Mammary epithelial cell (primary cell): ENCODE measurements at regions not wholly inside any gene's neighbourhood (a gene's known extent, or its start where the extent isn't known, plus 50 kb on each side); places are given as distances from the start of the nearest gene placed in this dataset.

Experiments
- CTCF ChIP-seq, 2 donors: IDR thresholded peaks in 1 of 2; conservative IDR thresholded peaks in 1 of 2; 2 replicates each; pipeline ENCODE4 v1.5.1; 2011 to 2012; ENCODE audit warnings: inconsistent platforms in 2 of 2, low read length in 2 of 2, mild to moderate bottlenecking in 2 of 2, control low read depth in 1 of 2, low read depth in 1 of 2; ENCODE audit not compliant: insufficient read depth in 1 of 2; ENCODE audit errors: extremely low read depth in 1 of 2
- EZH2 ChIP-seq: IDR thresholded peaks from 2 replicates; pipeline ENCODE4 v1.6.1; 2012; ENCODE audit warnings: low read length, inconsistent platforms, borderline replicate concordance

GRCh38 chrX:123803331-123803983, 56.4 kb upstream of the XIAP start:
- no peak for TF ChIP-seq CTCF (conservative IDR thresholded peaks at IDR 0.05 in 1 of 2, IDR thresholded peaks at IDR 0.05 in 1 of 2; ENCODE audit: extremely low read depth in 1 of 2, insufficient read depth in 1 of 2, low read depth in 1 of 2, low read length in 2 of 2)
- no peak for TF ChIP-seq EZH2
